ENCODE measurements at regions not wholly inside any gene's neighbourhood (a gene's known extent, or its start where the extent isn't known, plus 50 kb on each side); places are given as distances from the start of the nearest gene placed in this dataset.

DNA sequence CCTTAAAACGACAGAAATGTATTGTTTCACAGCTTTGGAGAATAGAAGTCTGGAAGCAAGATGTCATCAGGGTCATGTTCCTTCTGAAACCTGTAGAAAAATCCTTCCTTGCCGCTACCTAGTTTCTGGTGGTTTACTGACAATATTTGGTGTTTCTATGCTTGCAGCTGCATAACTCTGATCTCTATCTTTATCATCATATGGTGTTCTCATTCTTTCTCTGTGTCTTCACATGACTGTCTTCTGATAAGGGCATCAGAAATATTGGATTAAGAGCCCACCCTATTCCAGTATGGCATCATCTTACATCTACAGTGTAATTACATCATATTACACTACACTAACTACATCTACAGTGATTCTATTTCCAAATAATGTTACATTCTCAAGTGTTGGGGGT, 148.0 kb downstream of the MANEA start (continued):
- TF ChIP-seq, protein P1, sequence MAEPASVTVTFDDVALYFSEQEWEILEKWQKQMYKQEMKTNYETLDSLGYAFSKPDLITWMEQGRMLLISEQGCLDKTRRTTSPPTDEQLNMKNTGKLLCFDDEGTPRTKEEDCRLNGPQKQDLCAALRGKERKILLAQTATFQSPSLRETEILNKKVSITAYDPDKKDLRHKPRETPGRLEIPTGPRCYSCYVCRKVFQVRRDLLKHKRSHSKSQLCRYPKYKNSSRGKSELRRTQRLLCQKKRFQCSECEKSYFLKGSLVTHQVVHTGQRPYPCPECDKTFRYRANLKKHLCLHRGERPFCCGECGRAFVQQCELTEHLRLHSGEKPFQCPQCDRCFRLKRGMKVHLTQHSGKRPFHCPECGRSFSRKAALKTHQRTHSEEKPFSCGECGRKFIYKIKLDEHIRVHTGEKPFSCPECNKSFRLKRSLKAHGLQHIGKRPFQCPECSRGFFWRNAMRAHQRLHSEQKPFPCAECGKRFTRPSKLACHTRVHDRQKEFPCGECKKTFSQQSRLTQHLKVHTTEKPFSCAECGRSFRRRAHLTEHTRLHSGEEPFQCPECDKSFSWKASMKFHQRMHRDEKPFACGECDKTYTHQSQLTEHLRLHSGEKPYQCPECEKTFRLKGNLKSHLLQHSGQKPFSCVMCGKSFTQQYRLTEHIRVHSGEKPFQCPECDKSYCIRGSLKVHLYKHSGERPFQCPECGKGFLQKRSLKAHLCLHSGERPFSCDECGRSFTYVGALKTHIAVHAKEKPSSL (CRISPR knock-in tag; conservative IDR thresholded peaks at IDR 0.05) = no peak

DNA sequence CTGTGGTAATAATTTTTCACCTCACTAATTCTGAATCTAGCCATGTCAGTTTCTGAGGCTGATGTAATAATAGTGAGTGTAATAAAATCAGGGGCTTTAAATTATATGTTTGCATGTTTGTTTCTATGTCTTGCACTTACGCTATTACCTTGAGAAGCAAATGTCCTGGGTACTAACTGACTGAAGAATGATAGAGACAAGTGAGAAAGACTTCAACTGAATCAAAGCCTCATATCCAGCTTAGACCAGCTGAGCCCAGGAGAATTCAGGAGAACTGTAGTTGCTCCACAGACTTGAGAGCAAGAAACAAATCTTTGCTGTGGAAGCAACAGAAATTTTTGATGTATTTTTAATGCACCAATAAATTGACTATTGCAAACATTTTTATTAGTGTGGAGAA, 162.8 kb downstream of the MANEA start:
- H3K4me1 Mint-ChIP-seq = peaks cover 5% of the 10 kb centered on the region; the same call in 1 of the 2 replicates
- H3K36me3 Mint-ChIP-seq = no peaks in the 10 kb centered on the region
- POLR2A ChIA-PET = no interaction called here
- TF ChIP-seq, protein P2, sequence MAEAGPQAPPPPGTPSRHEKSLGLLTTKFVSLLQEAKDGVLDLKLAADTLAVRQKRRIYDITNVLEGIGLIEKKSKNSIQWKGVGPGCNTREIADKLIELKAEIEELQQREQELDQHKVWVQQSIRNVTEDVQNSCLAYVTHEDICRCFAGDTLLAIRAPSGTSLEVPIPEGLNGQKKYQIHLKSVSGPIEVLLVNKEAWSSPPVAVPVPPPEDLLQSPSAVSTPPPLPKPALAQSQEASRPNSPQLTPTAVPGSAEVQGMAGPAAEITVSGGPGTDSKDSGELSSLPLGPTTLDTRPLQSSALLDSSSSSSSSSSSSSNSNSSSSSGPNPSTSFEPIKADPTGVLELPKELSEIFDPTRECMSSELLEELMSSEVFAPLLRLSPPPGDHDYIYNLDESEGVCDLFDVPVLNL (CRISPR knock-in tag; IDR thresholded peaks at IDR 0.05; ENCODE audit: borderline replicate concordance, low read depth) = no peak
- TF ChIP-seq TEAD4 (CRISPR knock-in tag; IDR thresholded peaks at IDR 0.05) (no peak), ZNF263 (CRISPR knock-in tag; IDR thresholded peaks at IDR 0.05; ENCODE audit: low read depth) (no peak), ATF1 (CRISPR knock-in tag; IDR thresholded peaks at IDR 0.05) (no peak), ZNF219 (CRISPR knock-in tag; IDR thresholded peaks at IDR 0.05; ENCODE audit: borderline replicate concordance) (no peak), SOX15 (CRISPR knock-in tag; IDR thresholded peaks at IDR 0.05) (no peak), FOXP1 (CRISPR knock-in tag; IDR thresholded peaks at IDR 0.05; ENCODE audit: borderline replicate concordance) (no peak), GABPB1 (CRISPR knock-in tag; IDR thresholded peaks at IDR 0.05) (no peak), SMAD3 (CRISPR knock-in tag; IDR thresholded peaks at IDR 0.05; ENCODE audit: borderline replicate concordance) (no peak)
- TF ChIP-seq, protein P3, sequence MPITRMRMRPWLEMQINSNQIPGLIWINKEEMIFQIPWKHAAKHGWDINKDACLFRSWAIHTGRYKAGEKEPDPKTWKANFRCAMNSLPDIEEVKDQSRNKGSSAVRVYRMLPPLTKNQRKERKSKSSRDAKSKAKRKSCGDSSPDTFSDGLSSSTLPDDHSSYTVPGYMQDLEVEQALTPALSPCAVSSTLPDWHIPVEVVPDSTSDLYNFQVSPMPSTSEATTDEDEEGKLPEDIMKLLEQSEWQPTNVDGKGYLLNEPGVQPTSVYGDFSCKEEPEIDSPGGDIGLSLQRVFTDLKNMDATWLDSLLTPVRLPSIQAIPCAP (CRISPR knock-in tag; IDR thresholded peaks at IDR 0.05) = no peak
- TF ChIP-seq, protein P4, sequence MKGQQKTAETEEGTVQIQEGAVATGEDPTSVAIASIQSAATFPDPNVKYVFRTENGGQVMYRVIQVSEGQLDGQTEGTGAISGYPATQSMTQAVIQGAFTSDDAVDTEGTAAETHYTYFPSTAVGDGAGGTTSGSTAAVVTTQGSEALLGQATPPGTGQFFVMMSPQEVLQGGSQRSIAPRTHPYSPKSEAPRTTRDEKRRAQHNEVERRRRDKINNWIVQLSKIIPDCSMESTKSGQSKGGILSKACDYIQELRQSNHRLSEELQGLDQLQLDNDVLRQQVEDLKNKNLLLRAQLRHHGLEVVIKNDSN (CRISPR knock-in tag; IDR thresholded peaks at IDR 0.05) = no peak
- TF ChIP-seq, protein P5, sequence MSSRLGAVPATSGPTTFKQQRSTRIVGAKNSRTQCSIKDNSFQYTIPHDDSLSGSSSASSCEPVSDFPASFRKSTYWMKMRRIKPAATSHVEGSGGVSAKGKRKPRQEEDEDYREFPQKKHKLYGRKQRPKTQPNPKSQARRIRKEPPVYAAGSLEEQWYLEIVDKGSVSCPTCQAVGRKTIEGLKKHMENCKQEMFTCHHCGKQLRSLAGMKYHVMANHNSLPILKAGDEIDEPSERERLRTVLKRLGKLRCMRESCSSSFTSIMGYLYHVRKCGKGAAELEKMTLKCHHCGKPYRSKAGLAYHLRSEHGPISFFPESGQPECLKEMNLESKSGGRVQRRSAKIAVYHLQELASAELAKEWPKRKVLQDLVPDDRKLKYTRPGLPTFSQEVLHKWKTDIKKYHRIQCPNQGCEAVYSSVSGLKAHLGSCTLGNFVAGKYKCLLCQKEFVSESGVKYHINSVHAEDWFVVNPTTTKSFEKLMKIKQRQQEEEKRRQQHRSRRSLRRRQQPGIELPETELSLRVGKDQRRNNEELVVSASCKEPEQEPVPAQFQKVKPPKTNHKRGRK (CRISPR knock-in tag; IDR thresholded peaks at IDR 0.05; ENCODE audit: borderline replicate concordance) = no peak
- TF ChIP-seq, protein P6, sequence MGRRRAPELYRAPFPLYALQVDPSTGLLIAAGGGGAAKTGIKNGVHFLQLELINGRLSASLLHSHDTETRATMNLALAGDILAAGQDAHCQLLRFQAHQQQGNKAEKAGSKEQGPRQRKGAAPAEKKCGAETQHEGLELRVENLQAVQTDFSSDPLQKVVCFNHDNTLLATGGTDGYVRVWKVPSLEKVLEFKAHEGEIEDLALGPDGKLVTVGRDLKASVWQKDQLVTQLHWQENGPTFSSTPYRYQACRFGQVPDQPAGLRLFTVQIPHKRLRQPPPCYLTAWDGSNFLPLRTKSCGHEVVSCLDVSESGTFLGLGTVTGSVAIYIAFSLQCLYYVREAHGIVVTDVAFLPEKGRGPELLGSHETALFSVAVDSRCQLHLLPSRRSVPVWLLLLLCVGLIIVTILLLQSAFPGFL (CRISPR knock-in tag; IDR thresholded peaks at IDR 0.05; ENCODE audit: borderline replicate concordance) = no peak
- TF ChIP-seq, protein P7, sequence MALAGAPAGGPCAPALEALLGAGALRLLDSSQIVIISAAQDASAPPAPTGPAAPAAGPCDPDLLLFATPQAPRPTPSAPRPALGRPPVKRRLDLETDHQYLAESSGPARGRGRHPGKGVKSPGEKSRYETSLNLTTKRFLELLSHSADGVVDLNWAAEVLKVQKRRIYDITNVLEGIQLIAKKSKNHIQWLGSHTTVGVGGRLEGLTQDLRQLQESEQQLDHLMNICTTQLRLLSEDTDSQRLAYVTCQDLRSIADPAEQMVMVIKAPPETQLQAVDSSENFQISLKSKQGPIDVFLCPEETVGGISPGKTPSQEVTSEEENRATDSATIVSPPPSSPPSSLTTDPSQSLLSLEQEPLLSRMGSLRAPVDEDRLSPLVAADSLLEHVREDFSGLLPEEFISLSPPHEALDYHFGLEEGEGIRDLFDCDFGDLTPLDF (CRISPR knock-in tag; IDR thresholded peaks at IDR 0.05) = no peak
- no peaks in the 10 kb centered on the region for H3K9me3 Mint-ChIP-seq
- CTCF ChIA-PET = no interaction called here
- H3K27ac Mint-ChIP-seq = no peak overlapping the region
- no peaks in the 10 kb centered on the region for H3K27me3 Mint-ChIP-seq (ENCODE audit: low read depth)
- no peak for DNase-seq (ENCODE audit: low spot score)
- H3K4me3 Mint-ChIP-seq = no peak overlapping the region
- ATAC-seq = no peak
